ENCODE measurements at regions not wholly inside any gene's neighbourhood (a gene's known extent, or its start where the extent isn't known, plus 50 kb on each side); places are given as distances from the start of the nearest gene placed in this dataset.

GRCh38 chr6:28696682-28697081 is 171.0 kb downstream of the GPX5 start:
- TF ChIP-seq CTCF (conservative IDR thresholded peaks at IDR 0.05) (no peak), EZH2 (IDR thresholded peaks at IDR 0.05; ENCODE audit: low read depth) (no peak)

Measured in PC-9 (cell line).